ENCODE measurements at regions not wholly inside any gene's neighbourhood (a gene's known extent, or its start where the extent isn't known, plus 50 kb on each side); places are given as distances from the start of the nearest gene placed in this dataset.

DNA sequence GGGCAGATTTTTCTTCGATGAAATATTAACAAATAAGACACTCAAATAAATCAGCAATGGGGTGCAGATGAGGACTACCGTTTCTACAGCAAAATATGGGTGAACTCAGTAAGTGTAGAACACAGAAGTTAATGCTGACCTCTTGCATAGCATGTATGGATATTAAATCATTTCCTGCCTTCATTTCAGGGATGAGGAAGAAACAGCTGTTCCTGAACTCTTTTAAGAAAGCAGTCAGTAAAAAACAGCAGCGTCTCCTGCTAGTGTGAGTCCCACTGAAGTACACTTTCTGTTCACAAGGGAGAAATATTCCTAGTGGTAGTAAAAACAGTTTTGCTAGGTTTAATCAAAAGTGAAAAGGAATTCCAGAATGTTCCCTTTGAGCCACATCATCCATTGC, 379.0 kb downstream of the ZEB2 start:
- H3K4me3 ChIP-seq (ENCODE audit: low read depth, low read length), result no peak overlapping the region
- TF ChIP-seq CTCF (IDR thresholded peaks at IDR 0.05; ENCODE audit: borderline replicate concordance, insufficient read depth, low read depth, low read length), result no peak

DNA sequence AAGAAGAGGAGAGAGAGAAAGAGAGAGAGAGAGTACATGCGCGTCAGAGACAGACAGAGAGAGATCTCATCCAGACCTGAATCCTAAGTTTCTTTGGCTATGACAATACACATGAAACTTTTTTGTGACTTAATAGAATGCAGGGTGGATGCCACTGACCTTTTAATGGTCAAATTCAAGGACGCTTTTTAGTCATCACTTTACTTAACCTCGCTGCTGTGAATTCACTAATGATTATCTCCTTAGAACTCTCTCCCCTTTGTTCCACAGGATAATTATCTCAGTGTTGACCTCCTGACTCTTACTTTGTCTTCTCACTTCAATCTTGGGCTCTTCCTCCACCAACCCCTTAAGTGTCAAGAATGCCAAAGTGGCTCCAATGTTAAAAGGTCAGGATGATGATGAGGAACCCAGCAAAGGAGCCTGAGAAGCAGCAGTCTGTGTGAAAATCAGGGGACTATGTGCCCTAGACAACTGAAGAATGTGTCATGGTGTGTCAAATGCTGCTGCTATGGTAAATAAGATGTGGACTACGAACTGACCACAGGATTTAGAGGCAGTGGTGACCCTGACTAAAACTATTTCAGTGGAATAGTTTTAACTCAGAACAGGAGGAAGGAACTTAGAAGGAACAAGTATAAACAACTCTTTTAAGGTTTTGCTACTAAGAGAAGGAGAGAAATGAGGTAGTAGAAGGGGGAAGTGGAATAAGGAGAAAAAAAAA, 382.1 kb downstream of the ZEB2 start:
- H3K4me3 ChIP-seq (ENCODE audit: low read depth, low read length), result no peak overlapping the region
- no peak for TF ChIP-seq CTCF (IDR thresholded peaks at IDR 0.05; ENCODE audit: borderline replicate concordance, insufficient read depth, low read depth, low read length)

- no peak overlapping the region for H3K4me3 ChIP-seq (ENCODE audit: low read depth, low read length)
- no peak for TF ChIP-seq CTCF (IDR thresholded peaks at IDR 0.05; ENCODE audit: borderline replicate concordance, insufficient read depth, low read depth, low read length)
These were observed 382.6 kb downstream of the ZEB2 start for GRCh38 chr2:144137272-144137671.

DNA sequence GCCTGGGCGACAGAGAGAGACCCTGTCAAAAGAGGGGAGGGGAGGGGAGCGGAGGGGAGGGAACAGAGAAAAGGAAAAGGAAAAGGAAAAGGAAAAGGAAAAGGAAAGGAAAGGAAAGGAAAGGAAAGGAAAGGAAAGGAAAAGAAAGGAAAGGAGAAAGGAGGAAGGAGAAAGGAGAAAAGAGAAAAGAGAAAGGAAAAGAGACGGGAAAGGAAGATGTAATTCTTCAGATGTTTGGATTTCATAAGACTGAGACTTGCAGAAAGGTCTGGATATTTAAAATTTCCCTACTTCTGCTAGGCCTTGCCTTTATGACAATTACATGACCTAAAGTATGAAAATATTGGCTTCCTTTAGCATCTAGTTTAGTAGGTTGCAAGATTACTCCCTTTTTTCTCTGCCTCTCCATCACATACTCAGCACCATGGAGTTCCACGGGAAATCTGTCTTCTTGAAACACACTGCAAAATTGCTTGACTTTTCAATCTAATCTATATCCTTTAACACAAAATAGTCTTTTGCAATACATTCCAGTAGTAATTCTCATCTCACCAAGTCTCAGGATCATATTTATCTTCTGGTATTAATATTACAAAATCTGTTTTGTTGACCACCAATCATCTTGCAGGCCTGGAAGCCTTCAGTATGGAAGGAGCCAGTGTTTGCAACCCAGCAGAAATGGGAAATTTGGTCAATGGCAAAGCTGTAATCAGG, 383.5 kb downstream of the ZEB2 start:
- TF ChIP-seq CTCF (IDR thresholded peaks at IDR 0.05; ENCODE audit: borderline replicate concordance, insufficient read depth, low read depth, low read length), result no peak
- H3K4me3 ChIP-seq (ENCODE audit: low read depth, low read length), result no peak overlapping the region

DNA sequence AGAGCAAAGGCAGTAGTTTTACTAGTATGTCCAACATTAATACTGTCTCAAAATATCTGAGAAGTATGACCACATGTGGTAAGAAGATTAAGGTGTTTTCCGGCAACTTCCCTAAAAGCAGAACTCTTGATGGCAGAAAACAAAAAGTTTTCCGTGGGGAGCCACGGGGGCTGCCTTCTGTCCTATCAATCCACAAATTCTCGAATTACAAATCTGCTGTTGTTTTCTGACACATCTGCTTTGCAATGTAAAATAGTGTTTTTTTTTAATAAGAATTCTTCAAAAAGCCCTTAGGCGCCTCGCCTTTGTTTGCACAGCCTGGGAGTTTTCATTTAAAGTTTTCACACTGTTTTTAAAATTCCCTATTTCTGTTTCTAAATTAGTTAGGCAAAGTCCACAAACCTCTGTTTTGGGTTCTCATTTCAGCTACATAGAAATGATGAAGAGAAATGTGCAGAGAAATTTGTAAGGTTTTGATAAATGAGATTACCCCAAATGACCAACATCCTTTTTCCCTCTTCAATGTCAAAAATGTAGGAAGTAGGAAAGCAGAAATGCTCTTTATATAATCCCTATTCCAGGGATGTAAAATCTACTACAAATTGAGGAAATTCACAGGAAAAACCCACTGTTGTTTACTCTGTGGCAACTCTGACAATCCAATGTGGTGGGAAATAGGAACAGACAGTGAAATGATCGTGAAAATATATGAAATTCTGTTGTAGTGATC, 385.8 kb downstream of the ZEB2 start:
- H3K4me3 ChIP-seq (ENCODE audit: low read depth, low read length), result no peak overlapping the region
- no peak for TF ChIP-seq CTCF (IDR thresholded peaks at IDR 0.05; ENCODE audit: borderline replicate concordance, insufficient read depth, low read depth, low read length)

DNA sequence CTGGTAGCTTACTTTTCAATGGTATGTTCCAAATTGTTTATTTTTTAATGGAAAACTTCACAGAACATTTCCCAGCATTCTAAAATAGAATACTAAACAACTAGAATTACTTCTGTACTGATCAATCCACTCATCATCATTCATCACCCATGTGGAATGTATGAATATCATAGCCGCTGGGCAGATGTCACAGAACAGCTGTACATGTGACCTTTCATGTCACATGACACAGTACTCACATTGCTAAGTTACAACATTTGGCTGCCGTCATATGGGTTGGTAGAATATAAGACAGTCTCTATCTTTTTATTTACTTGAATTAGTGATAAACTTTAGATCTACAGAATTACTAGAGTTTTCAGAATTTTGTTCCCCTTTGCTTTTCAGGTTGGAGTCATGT, 387.6 kb downstream of the ZEB2 start:
- H3K4me3 ChIP-seq (ENCODE audit: low read depth, low read length), result no peak overlapping the region
- TF ChIP-seq CTCF (IDR thresholded peaks at IDR 0.05; ENCODE audit: borderline replicate concordance, insufficient read depth, low read depth, low read length), result no peak
